Astrocyte (in vitro differentiated cells and primary cell): ENCODE measurements at regions not wholly inside any gene's neighbourhood (a gene's known extent, or its start where the extent isn't known, plus 50 kb on each side); places are given as distances from the start of the nearest gene placed in this dataset.

Experiments used
- EZH2 ChIP-seq: IDR thresholded peaks from 2 replicates; pipeline ENCODE4 v1.6.1; 2012; ENCODE audit warnings: mild to moderate bottlenecking, low read length, inconsistent platforms; ENCODE audit not compliant: insufficient read depth
- TF ChIP-seq, protein P1 (sequence below): IDR thresholded peaks from 2 replicates; pipeline ENCODE4 v1.5.1; 2011; ENCODE audit warnings: low read depth, mild to moderate bottlenecking, inconsistent platforms, low read length, moderate library complexity; ENCODE audit not compliant: insufficient read depth

- TF ChIP-seq, protein P1, sequence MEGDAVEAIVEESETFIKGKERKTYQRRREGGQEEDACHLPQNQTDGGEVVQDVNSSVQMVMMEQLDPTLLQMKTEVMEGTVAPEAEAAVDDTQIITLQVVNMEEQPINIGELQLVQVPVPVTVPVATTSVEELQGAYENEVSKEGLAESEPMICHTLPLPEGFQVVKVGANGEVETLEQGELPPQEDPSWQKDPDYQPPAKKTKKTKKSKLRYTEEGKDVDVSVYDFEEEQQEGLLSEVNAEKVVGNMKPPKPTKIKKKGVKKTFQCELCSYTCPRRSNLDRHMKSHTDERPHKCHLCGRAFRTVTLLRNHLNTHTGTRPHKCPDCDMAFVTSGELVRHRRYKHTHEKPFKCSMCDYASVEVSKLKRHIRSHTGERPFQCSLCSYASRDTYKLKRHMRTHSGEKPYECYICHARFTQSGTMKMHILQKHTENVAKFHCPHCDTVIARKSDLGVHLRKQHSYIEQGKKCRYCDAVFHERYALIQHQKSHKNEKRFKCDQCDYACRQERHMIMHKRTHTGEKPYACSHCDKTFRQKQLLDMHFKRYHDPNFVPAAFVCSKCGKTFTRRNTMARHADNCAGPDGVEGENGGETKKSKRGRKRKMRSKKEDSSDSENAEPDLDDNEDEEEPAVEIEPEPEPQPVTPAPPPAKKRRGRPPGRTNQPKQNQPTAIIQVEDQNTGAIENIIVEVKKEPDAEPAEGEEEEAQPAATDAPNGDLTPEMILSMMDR = no peak
- TF ChIP-seq EZH2 = no peak
Observed at GRCh38 chr14:43786066-43786762, 720.9 kb downstream of the FSCB start.
